HG02870 (cell line): ENCODE measurements at regions not wholly inside any gene's neighbourhood (a gene's known extent, or its start where the extent isn't known, plus 50 kb on each side); places are given as distances from the start of the nearest gene placed in this dataset.

Experiments used
- ATAC-seq: cut with Tn5 transposase; IDR thresholded peaks from one replicate; pipeline ENCODE4 v1.9.1; 2021; ENCODE audit warnings: mild to moderate bottlenecking, moderate library complexity; ENCODE audit not compliant: unreplicated experiment

GRCh38 chr20:39549733-39550132 is 587.6 kb downstream of the DHX35 start:
- ATAC-seq: no peak

GRCh38 chr20:39547546-39548408 is 585.6 kb downstream of the DHX35 start:
- ATAC-seq: no peak

GRCh38 chr20:39541136-39541803 is 579.1 kb downstream of the DHX35 start:
- no peak for ATAC-seq

- no peak for ATAC-seq
Measured at GRCh38 chr20:39538317-39538716, 576.2 kb downstream of the DHX35 start.

- ATAC-seq: no peak
Measured at GRCh38 chr20:39535301-39535700, 573.2 kb downstream of the DHX35 start.

- ATAC-seq: no peak
Measured at GRCh38 chr20:39534846-39535245, 572.7 kb downstream of the DHX35 start.

- no peak for ATAC-seq
Measured at GRCh38 chr20:39533858-39534257, 571.7 kb downstream of the DHX35 start.

GRCh38 chr20:39532205-39532604 is 570.1 kb downstream of the DHX35 start:
- no peak for ATAC-seq

GRCh38 chr20:39528436-39528835 is 566.3 kb downstream of the DHX35 start:
- no peak for ATAC-seq

- ATAC-seq: no peak
Measured at GRCh38 chr20:39524371-39524911, 562.3 kb downstream of the DHX35 start.

- ATAC-seq: no peak
Measured at GRCh38 chr20:39523405-39523804, 561.3 kb downstream of the DHX35 start.

- no peak for ATAC-seq
Measured at GRCh38 chr20:39518654-39519053, 556.5 kb downstream of the DHX35 start.

- no peak for ATAC-seq
Measured at GRCh38 chr20:39516964-39517363, 554.8 kb downstream of the DHX35 start.

GRCh38 chr20:39504710-39505094 is 542.6 kb downstream of the DHX35 start:
- ATAC-seq: no peak

- ATAC-seq: no peak
Measured at GRCh38 chr20:39503902-39504709, 542.0 kb downstream of the DHX35 start.

- ATAC-seq: no peak
Measured at GRCh38 chr20:39492223-39492797, 530.2 kb downstream of the DHX35 start.

- no peak for ATAC-seq
Measured at GRCh38 chr20:39491711-39492110, 529.6 kb downstream of the DHX35 start.

- no peak for ATAC-seq
Measured at GRCh38 chr20:39489986-39490560, 527.9 kb downstream of the DHX35 start.

- ATAC-seq: no peak
Measured at GRCh38 chr20:39480276-39481043, 518.3 kb downstream of the DHX35 start.
